ENCODE measurements at regions not wholly inside any gene's neighbourhood (a gene's known extent, or its start where the extent isn't known, plus 50 kb on each side); places are given as distances from the start of the nearest gene placed in this dataset.

DNA sequence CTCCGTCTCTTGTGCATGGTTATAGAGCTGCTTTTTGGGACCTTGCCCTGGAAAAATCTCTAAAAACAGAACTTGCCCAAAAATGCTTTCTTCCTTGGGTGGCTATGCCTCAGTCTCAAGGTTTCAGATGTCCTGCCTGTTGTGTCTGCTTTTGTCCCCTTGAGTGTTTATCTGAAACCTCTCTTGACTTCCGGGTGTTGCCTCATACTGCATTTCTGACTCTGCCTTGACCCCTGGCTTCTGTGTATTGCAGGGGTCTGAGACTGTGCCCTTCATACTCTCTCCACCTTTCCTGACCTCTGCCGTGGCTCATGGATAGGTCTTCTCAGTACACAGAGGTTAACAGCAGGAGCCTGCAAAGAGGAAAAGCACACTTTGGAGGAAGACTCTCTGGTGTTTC lies 124.8 kb upstream of the NTF3 start:
- H3F3A ChIP-seq (replicated peaks; ENCODE audit: insufficient read depth): no peaks in the 10 kb centered on the region

DNA sequence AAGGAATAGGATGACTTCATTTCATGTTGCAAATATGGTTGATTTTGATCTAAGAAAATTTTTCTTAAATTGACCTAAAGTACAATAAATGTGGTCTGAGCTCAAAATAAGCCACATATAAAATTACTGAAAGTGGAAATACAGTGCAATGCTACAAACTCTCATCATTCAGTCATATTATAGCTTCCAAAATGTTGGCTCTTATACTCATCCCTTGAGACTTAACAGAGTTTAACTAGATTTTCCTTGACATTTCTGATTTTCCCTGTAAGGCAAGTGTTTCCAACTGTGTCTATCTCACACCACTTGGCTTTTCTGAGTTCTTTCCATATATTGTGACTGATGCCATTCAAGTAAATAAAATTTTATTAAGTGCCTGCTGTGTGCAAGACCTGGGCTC lies 123.7 kb upstream of the NTF3 start:
- DNase-seq: no peak
- H3K9ac ChIP-seq: no peak overlapping the region
- no peaks in the 10 kb centered on the region for H3K79me2 ChIP-seq (ENCODE audit: insufficient read depth)
- no peak overlapping the region for H3K4me2 ChIP-seq
- no peaks in the 10 kb centered on the region for H4K20me1 ChIP-seq (ENCODE audit: insufficient read depth)
- POLR2A ChIA-PET: no interaction called here
- H3F3A ChIP-seq (replicated peaks; ENCODE audit: insufficient read depth): no peaks in the 10 kb centered on the region
- TF ChIP-seq CHD2 (IDR thresholded peaks at IDR 0.05; ENCODE audit: low read length, partially characterized antibody) (no peak), RAD21 (IDR thresholded peaks at IDR 0.05; ENCODE audit: low read length) (no peak), TCF12 (IDR thresholded peaks at IDR 0.05) (no peak), GABPA (IDR thresholded peaks at IDR 0.05; ENCODE audit: low read depth) (no peak), SMC3 (IDR thresholded peaks at IDR 0.05; ENCODE audit: low read depth, low read length) (no peak), EP300 (IDR thresholded peaks at IDR 0.05; ENCODE audit: borderline replicate concordance in 1 of 2, low read depth in 1 of 2, low read length in 1 of 2) (no peak), TAF1 (IDR thresholded peaks at IDR 0.05; ENCODE audit: borderline replicate concordance, low read depth, low read length) (no peak), TEAD4 (IDR thresholded peaks at IDR 0.05; ENCODE audit: borderline replicate concordance, insufficient read depth) (no peak), YY1 (IDR thresholded peaks at IDR 0.05; ENCODE audit: low read depth) (no peak), SIN3A (IDR thresholded peaks at IDR 0.05; ENCODE audit: borderline replicate concordance, low read depth, low read length) (no peak), NFIC (IDR thresholded peaks at IDR 0.05; ENCODE audit: borderline replicate concordance) (no peak), JUND (IDR thresholded peaks at IDR 0.05) (no peak)
- TF ChIP-seq, protein P1, sequence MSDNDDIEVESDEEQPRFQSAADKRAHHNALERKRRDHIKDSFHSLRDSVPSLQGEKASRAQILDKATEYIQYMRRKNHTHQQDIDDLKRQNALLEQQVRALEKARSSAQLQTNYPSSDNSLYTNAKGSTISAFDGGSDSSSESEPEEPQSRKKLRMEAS (IDR thresholded peaks at IDR 0.05; ENCODE audit: low read depth): no peak
- TF ChIP-seq, protein P2, sequence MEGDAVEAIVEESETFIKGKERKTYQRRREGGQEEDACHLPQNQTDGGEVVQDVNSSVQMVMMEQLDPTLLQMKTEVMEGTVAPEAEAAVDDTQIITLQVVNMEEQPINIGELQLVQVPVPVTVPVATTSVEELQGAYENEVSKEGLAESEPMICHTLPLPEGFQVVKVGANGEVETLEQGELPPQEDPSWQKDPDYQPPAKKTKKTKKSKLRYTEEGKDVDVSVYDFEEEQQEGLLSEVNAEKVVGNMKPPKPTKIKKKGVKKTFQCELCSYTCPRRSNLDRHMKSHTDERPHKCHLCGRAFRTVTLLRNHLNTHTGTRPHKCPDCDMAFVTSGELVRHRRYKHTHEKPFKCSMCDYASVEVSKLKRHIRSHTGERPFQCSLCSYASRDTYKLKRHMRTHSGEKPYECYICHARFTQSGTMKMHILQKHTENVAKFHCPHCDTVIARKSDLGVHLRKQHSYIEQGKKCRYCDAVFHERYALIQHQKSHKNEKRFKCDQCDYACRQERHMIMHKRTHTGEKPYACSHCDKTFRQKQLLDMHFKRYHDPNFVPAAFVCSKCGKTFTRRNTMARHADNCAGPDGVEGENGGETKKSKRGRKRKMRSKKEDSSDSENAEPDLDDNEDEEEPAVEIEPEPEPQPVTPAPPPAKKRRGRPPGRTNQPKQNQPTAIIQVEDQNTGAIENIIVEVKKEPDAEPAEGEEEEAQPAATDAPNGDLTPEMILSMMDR (IDR thresholded peaks at IDR 0.05): no peak
- H3K9me2 ChIP-seq: no peaks in the 10 kb centered on the region
- CTCF ChIA-PET: no interaction called here
- no peak overlapping the region for H2AFZ ChIP-seq (ENCODE audit: low read depth)
- H3K27ac ChIP-seq (ENCODE audit: low read depth in 2 of 2, low read length in 1 of 2): no peak overlapping the region
- peaks cover 0 to 9% of the 10 kb centered on the region in 2 experiments; a peak in 1 of 4 replicates for H3K4me1 ChIP-seq (ENCODE audit: control insufficient read depth in 1 of 2, insufficient read depth in 2 of 2, low read depth in 1 of 2, low read length in 1 of 2)
- no peaks in the 10 kb centered on the region for H3K27me3 ChIP-seq (ENCODE audit: insufficient read depth)
- no peak overlapping the region for H3K4me3 ChIP-seq (ENCODE audit: low read depth in 2 of 2, low read length in 1 of 2)
- no peaks in the 10 kb centered on the region for H3K9me3 ChIP-seq
- H3K36me3 ChIP-seq (replicated peaks in 1 of 2; ENCODE audit: control insufficient read depth in 1 of 2, insufficient read depth in 2 of 2, low read length in 1 of 2): no peaks in the 10 kb centered on the region

More for the DNA sequence above, 124.8 kb upstream of the NTF3 start:
- WGBS (ENCODE audit: low lambda C conversion rate): 70% methylated on average over 3 of the region's 3 CpGs
- TF ChIP-seq RXRA (IDR thresholded peaks at IDR 0.05; ENCODE audit: borderline replicate concordance, low read depth) (no peak), MEF2A (IDR thresholded peaks at IDR 0.05; ENCODE audit: borderline replicate concordance, low read depth) (no peak), JUND (IDR thresholded peaks at IDR 0.05) (no peak), FOSL2 (IDR thresholded peaks at IDR 0.05; ENCODE audit: borderline replicate concordance, low read depth) (no peak), TAF1 (IDR thresholded peaks at IDR 0.05; ENCODE audit: borderline replicate concordance, low read depth, low read length) (no peak)
- TF ChIP-seq, protein P3, sequence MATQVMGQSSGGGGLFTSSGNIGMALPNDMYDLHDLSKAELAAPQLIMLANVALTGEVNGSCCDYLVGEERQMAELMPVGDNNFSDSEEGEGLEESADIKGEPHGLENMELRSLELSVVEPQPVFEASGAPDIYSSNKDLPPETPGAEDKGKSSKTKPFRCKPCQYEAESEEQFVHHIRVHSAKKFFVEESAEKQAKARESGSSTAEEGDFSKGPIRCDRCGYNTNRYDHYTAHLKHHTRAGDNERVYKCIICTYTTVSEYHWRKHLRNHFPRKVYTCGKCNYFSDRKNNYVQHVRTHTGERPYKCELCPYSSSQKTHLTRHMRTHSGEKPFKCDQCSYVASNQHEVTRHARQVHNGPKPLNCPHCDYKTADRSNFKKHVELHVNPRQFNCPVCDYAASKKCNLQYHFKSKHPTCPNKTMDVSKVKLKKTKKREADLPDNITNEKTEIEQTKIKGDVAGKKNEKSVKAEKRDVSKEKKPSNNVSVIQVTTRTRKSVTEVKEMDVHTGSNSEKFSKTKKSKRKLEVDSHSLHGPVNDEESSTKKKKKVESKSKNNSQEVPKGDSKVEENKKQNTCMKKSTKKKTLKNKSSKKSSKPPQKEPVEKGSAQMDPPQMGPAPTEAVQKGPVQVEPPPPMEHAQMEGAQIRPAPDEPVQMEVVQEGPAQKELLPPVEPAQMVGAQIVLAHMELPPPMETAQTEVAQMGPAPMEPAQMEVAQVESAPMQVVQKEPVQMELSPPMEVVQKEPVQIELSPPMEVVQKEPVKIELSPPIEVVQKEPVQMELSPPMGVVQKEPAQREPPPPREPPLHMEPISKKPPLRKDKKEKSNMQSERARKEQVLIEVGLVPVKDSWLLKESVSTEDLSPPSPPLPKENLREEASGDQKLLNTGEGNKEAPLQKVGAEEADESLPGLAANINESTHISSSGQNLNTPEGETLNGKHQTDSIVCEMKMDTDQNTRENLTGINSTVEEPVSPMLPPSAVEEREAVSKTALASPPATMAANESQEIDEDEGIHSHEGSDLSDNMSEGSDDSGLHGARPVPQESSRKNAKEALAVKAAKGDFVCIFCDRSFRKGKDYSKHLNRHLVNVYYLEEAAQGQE (IDR thresholded peaks at IDR 0.05; ENCODE audit: low read depth, low read length): no peak
- H3K27me3 ChIP-seq (ENCODE audit: insufficient read depth): no peaks in the 10 kb centered on the region
- H3K27ac ChIP-seq (ENCODE audit: low read depth in 2 of 2, low read length in 1 of 2): no peak overlapping the region
- H3K9me3 ChIP-seq: no peaks in the 10 kb centered on the region
- CTCF ChIA-PET: interaction anchor here (1.7 kb wide), 1 partner anchor 10 kb away, joined by 6 read pairs; no protein-coding TSS in a partner anchor
- H3K4me3 ChIP-seq (ENCODE audit: low read depth in 2 of 2, low read length in 1 of 2): no peak overlapping the region
- DNase-seq: no peak
- POLR2A ChIA-PET: no interaction called here
- H2AFZ ChIP-seq (ENCODE audit: low read depth): no peak overlapping the region
- peaks cover 0 to 9% of the 10 kb centered on the region in 2 experiments; a peak in 1 of 4 replicates for H3K4me1 ChIP-seq (ENCODE audit: control insufficient read depth in 1 of 2, insufficient read depth in 2 of 2, low read depth in 1 of 2, low read length in 1 of 2)
- H3K36me3 ChIP-seq (replicated peaks in 1 of 2; ENCODE audit: control insufficient read depth in 1 of 2, insufficient read depth in 2 of 2, low read length in 1 of 2): no peaks in the 10 kb centered on the region
- H3K9me2 ChIP-seq: no peaks in the 10 kb centered on the region
- no peak overlapping the region for H3K4me2 ChIP-seq
- no peaks in the 10 kb centered on the region for H4K20me1 ChIP-seq (ENCODE audit: insufficient read depth)
- no peaks in the 10 kb centered on the region for H3K79me2 ChIP-seq (ENCODE audit: insufficient read depth)
- no peak overlapping the region for H3K9ac ChIP-seq
